Keratinocyte (primary cell): ENCODE measurements at regions not wholly inside any gene's neighbourhood (a gene's known extent, or its start where the extent isn't known, plus 50 kb on each side); places are given as distances from the start of the nearest gene placed in this dataset.

Experiments
- CTCF ChIP-seq, 3 experiments: IDR thresholded peaks in 1 of 3; conservative IDR thresholded peaks in 1 of 3; optimal IDR thresholded peaks in 1 of 3; 2 replicates in 2 of 3; 3 replicates in 1 of 3; pipeline versions ENCODE3 to v1.5.1; 2011; ENCODE audit warnings: low read length in 3 of 3, mild to moderate bottlenecking in 3 of 3, moderate library complexity in 2 of 3, control low read depth in 1 of 3, inconsistent platforms in 1 of 3; ENCODE audit not compliant: insufficient read depth in 2 of 3; ENCODE audit errors: extremely low read depth in 1 of 3
- EZH2 ChIP-seq: IDR thresholded peaks from one replicate; pipeline ENCODE4 v1.6.1; 2012; ENCODE audit warnings: inconsistent platforms, mild to moderate bottlenecking, low read length, moderate library complexity

- no peak for TF ChIP-seq CTCF (optimal IDR thresholded peaks at IDR 0.05 in 1 of 3, IDR thresholded peaks at IDR 0.05 in 1 of 3, conservative IDR thresholded peaks at IDR 0.05 in 1 of 3; ENCODE audit: extremely low read depth in 1 of 3, insufficient read depth in 2 of 3, low read length in 3 of 3)
- TF ChIP-seq EZH2, result no peak
These were observed 135.3 kb downstream of the CCDC34 start for GRCh38 chr11:27227736-27228135.
